ENCODE measurements at regions not wholly inside any gene's neighbourhood (a gene's known extent, or its start where the extent isn't known, plus 50 kb on each side); places are given as distances from the start of the nearest gene placed in this dataset.

DNA sequence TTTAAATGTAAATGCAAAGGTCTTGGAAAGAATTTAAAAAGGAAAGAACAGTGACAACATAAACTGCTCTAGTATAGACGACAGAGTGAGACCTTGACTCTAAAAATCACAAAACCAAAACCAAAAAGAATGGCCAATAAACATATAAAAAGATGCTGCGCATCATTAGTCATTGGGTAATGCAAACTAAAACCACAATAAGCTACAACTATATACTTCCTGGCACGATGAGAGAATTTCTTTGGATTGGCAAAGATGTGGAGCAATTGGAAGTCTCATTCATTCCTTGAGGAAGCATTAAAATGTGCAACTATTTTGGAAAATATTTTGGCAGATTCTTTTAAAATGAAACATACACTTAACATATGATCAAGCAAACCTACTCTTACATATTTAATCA is 98.7 kb upstream of the ZPLD1 start:
- H3K9me2 ChIP-seq (ENCODE audit: insufficient read depth, low read length) = no peaks in the 10 kb centered on the region

GRCh38 chr3:102339671-102340070 is 95.1 kb upstream of the ZPLD1 start:
- H3K4me2 ChIP-seq (ENCODE audit: low read length) = no peak overlapping the region
- H3K36me3 ChIP-seq (ENCODE audit: insufficient read depth, low read length) = no peaks in the 10 kb centered on the region
- no peaks in the 10 kb centered on the region for H3K9me3 ChIP-seq (ENCODE audit: low read length)
- no peaks in the 10 kb centered on the region for H3F3A ChIP-seq (ENCODE audit: insufficient read depth, low read length, poor library complexity, severe bottlenecking)
- H3K9me2 ChIP-seq (ENCODE audit: insufficient read depth, low read length) = no peaks in the 10 kb centered on the region
- no peaks in the 10 kb centered on the region for H3K27me3 ChIP-seq (ENCODE audit: insufficient read depth, low read depth, low read length)
- H4K20me1 ChIP-seq (ENCODE audit: insufficient read depth) = no peaks in the 10 kb centered on the region
- TF ChIP-seq MXI1 (conservative IDR thresholded peaks at IDR 0.05; ENCODE audit: poor library complexity, severe bottlenecking) = no peak
- TF ChIP-seq CTCF (IDR thresholded peaks at IDR 0.05; ENCODE audit: poor library complexity, severe bottlenecking) = no peak
- no peak for TF ChIP-seq EP300 (conservative IDR thresholded peaks at IDR 0.05; ENCODE audit: poor library complexity, severe bottlenecking)
- no peak for TF ChIP-seq REST (IDR thresholded peaks at IDR 0.05; ENCODE audit: borderline replicate concordance)
- TF ChIP-seq EZH2 (IDR thresholded peaks at IDR 0.05; ENCODE audit: borderline replicate concordance, insufficient read depth, low read length, poor library complexity, severe bottlenecking) = no peak
- TF ChIP-seq RAD21 (conservative IDR thresholded peaks at IDR 0.05) = no peak
- TF ChIP-seq SMC3 (conservative IDR thresholded peaks at IDR 0.05; ENCODE audit: poor library complexity) = no peak
- no peak for TF ChIP-seq POLR2AphosphoS5 (IDR thresholded peaks at IDR 0.05)
- no peak for TF ChIP-seq TAF1 (IDR thresholded peaks at IDR 0.05; ENCODE audit: low read depth)
- H2AFZ ChIP-seq (ENCODE audit: low read depth, low read length) = no peak overlapping the region
- no peaks in the 10 kb centered on the region for H3K79me2 ChIP-seq (replicated peaks; ENCODE audit: insufficient read depth, low read length)
- H3K4me3 ChIP-seq (ENCODE audit: low read length) = no peak overlapping the region
- no peak overlapping the region for H3K27ac ChIP-seq (ENCODE audit: low read length)
- H3K9ac ChIP-seq (ENCODE audit: low read length) = no peak overlapping the region

More for the DNA sequence above, 98.7 kb upstream of the ZPLD1 start:
- Histone ChIP-seq H3K36me3 (ENCODE audit: insufficient read depth, low read length) (no peaks in the 10 kb centered on the region), H4K20me1 (ENCODE audit: insufficient read depth) (no peaks in the 10 kb centered on the region), H3K27me3 (ENCODE audit: insufficient read depth, low read depth, low read length) (no peaks in the 10 kb centered on the region), H3K27ac (ENCODE audit: low read length) (no peak overlapping the region), H3F3A (ENCODE audit: insufficient read depth, low read length, poor library complexity, severe bottlenecking) (no peaks in the 10 kb centered on the region), H3K4me2 (ENCODE audit: low read length) (no peak overlapping the region), H2AFZ (ENCODE audit: low read depth, low read length) (no peak overlapping the region), H3K4me3 (ENCODE audit: low read length) (no peak overlapping the region), H3K9ac (ENCODE audit: low read length) (no peak overlapping the region), H3K9me3 (ENCODE audit: low read length) (no peaks in the 10 kb centered on the region), H3K79me2 (replicated peaks; ENCODE audit: insufficient read depth, low read length) (no peaks in the 10 kb centered on the region)
- TF ChIP-seq EZH2 (IDR thresholded peaks at IDR 0.05; ENCODE audit: borderline replicate concordance, insufficient read depth, low read length, poor library complexity, severe bottlenecking) (no peak), MXI1 (conservative IDR thresholded peaks at IDR 0.05; ENCODE audit: poor library complexity, severe bottlenecking) (no peak), SMC3 (conservative IDR thresholded peaks at IDR 0.05; ENCODE audit: poor library complexity) (no peak), TAF1 (IDR thresholded peaks at IDR 0.05; ENCODE audit: low read depth) (no peak), EP300 (conservative IDR thresholded peaks at IDR 0.05; ENCODE audit: poor library complexity, severe bottlenecking) (no peak), CTCF (IDR thresholded peaks at IDR 0.05; ENCODE audit: poor library complexity, severe bottlenecking) (no peak), POLR2AphosphoS5 (IDR thresholded peaks at IDR 0.05) (no peak)
